ENCODE measurements at regions not wholly inside any gene's neighbourhood (a gene's known extent, or its start where the extent isn't known, plus 50 kb on each side); places are given as distances from the start of the nearest gene placed in this dataset.

- TF ChIP-seq POLR2AphosphoS5 (IDR thresholded peaks at IDR 0.05; ENCODE audit: low read depth, low read length) = no peak
- TF ChIP-seq SPI1 (IDR thresholded peaks at IDR 0.05; ENCODE audit: low read depth, low read length) = no peak
- no peak for TF ChIP-seq POLR2A (IDR thresholded peaks at IDR 0.05; ENCODE audit: low read depth, low read length)
- no peak for TF ChIP-seq TAF1 (IDR thresholded peaks at IDR 0.05; ENCODE audit: low read depth, low read length)
- TF ChIP-seq POU2F2 (IDR thresholded peaks at IDR 0.05; ENCODE audit: low read depth, low read length) = no peak
- no peak for TF ChIP-seq PAX5 (IDR thresholded peaks at IDR 0.05; ENCODE audit: insufficient read depth, low read length, severe bottlenecking)
Measured at GRCh38 chr16:27642756-27643155, 92.8 kb downstream of the KATNIP start.
